ENCODE measurements at regions not wholly inside any gene's neighbourhood (a gene's known extent, or its start where the extent isn't known, plus 50 kb on each side); places are given as distances from the start of the nearest gene placed in this dataset.

- TF ChIP-seq CTCF (IDR thresholded peaks at IDR 0.05) (no peak), POLR2A (IDR thresholded peaks at IDR 0.05) (no peak), EP300 (IDR thresholded peaks at IDR 0.05) (no peak)
Measured at GRCh38 chr14:97942921-97943320, 1145.7 kb downstream of the VRK1 start.
